HepG2 (cell line): ENCODE measurements at regions not wholly inside any gene's neighbourhood (a gene's known extent, or its start where the extent isn't known, plus 50 kb on each side); places are given as distances from the start of the nearest gene placed in this dataset.

Source experiments
- ATAC-seq: fragments of 200-7000 bp; cut with Tn5 transposase; 3 replicates; pipeline ENCODE4 v1.9.1; 2020; ENCODE audit warnings: mild to moderate bottlenecking, moderate library complexity
- BruUV-seq: library from RNA; stranded (reverse); fragments of 400-500 nt; replicated peaks from 2 replicates; lab custom pipeline; 2021; lab: Mats Ljungman, UMichigan
- CTCF ChIA-PET: fragments of 300-600 bp; formaldehyde crosslinking; extraction: SDS; loops from one replicate; lab custom pipeline; 2021; ENCODE audit warnings: low total read pairs, inconsistent platforms, low intra/inter-chr PET ratio; lab: Yijun Ruan, JAX
- POLR2A ChIA-PET: fragments of 350-600 bp; sonication (Branson Sonifier 250); formaldehyde crosslinking; loops from one replicate; lab custom pipeline; 2020; ENCODE audit warnings: antibody characterized with exemption, inconsistent platforms; lab: Yijun Ruan, JAX
- DNase-seq: peaks from one replicate; pipeline ENCODE4 v3.0.0-alpha.2; 2015; ENCODE audit warnings: low spot score
- FAIRE-seq: peaks from 3 replicates; lab custom pipeline; 2011; peaks lifted over from hg19 to GRCh38; lab: Jason Lieb, UNC
- H2AFZ ChIP-seq: one replicate; pipeline ENCODE4 v1.6.1; 2011; ENCODE audit warnings: low read length, inconsistent platforms
- H3K27ac ChIP-seq: fragments of 300-600 bp; 3 replicates; pipeline ENCODE4 v1.8.0; 2011; ENCODE audit warnings: mixed run types, mild to moderate bottlenecking, mixed read lengths, low read length, inconsistent platforms; ENCODE audit not compliant: insufficient read depth; ENCODE audit errors: extremely low read length
- H3K27me3 ChIP-seq, 2 experiments: fragments of 200-600 bp in 1 of 2; 2 replicates in 1 of 2; 3 replicates in 1 of 2; pipeline versions ENCODE4 v1.6.0 to v1.8.0; 2011; ENCODE audit warnings: low read length in 2 of 2, mild to moderate bottlenecking in 2 of 2, moderate library complexity in 2 of 2, inconsistent platforms in 1 of 2; ENCODE audit not compliant: insufficient read depth in 2 of 2, control insufficient read depth in 1 of 2
- H3K36me3 ChIP-seq, 2 experiments: fragments of 200-600 bp in 1 of 2; replicated peaks in 1 of 2; 2 replicates in 1 of 2; 3 replicates in 1 of 2; pipeline versions ENCODE4 v1.5.1 to v1.8.0; 2011; ENCODE audit warnings: low read length in 2 of 2, inconsistent platforms in 1 of 2; ENCODE audit not compliant: insufficient read depth in 2 of 2, control insufficient read depth in 1 of 2
- H3K4me1 ChIP-seq: 2 replicates; pipeline ENCODE4 v1.5.1; 2012; ENCODE audit warnings: low read length, inconsistent platforms; ENCODE audit not compliant: insufficient read depth
- H3K4me2 ChIP-seq: 2 replicates; pipeline ENCODE4 v1.6.0; 2011; ENCODE audit warnings: low read depth, low read length, inconsistent platforms
- H3K4me3 ChIP-seq, 3 experiments: fragments of 200-600 bp in 1 of 3; sonication (generic), shearing (Covaris generic) in 1 of 3; replicated peaks in 1 of 3; 2 replicates each; pipeline ENCODE4 v1.5.1; 2011 to 2016; ENCODE audit warnings: low read length in 3 of 3, inconsistent platforms in 2 of 3, low read depth in 2 of 3, mild to moderate bottlenecking in 2 of 3, control low read depth in 1 of 3, mixed read lengths in 1 of 3; ENCODE audit not compliant: insufficient read depth in 1 of 3
- H3K79me2 ChIP-seq: one replicate; pipeline ENCODE4 v1.6.1; 2011; ENCODE audit warnings: low read length, inconsistent platforms; ENCODE audit not compliant: insufficient read depth
- H3K9ac ChIP-seq: 2 replicates; pipeline ENCODE4 v1.6.0; 2011; ENCODE audit warnings: mild to moderate bottlenecking, low read depth, low read length, inconsistent platforms; ENCODE audit not compliant: insufficient read depth
- H3K9me3 ChIP-seq: 2 replicates; pipeline ENCODE4 v1.5.1; 2012; ENCODE audit warnings: mild to moderate bottlenecking, low read length
- H4K20me1 ChIP-seq: 2 replicates; pipeline ENCODE4 v1.6.0; 2011; ENCODE audit warnings: inconsistent platforms, mild to moderate bottlenecking, low read length, moderate library complexity; ENCODE audit not compliant: insufficient read depth
- CENPT ChIP-seq: sonication (generic); formaldehyde crosslinking; IDR thresholded peaks from 2 replicates; pipeline ENCODE4 v1.8.0; 2022; ENCODE audit warnings: low read depth, mild to moderate bottlenecking, moderate library complexity, missing genetic modification reagents
- HMGXB3 ChIP-seq: sonication (generic); formaldehyde crosslinking; IDR thresholded peaks from 2 replicates; pipeline ENCODE4 v1.4.0; 2020; ENCODE audit warnings: missing genetic modification reagents, borderline replicate concordance
- IRF2 ChIP-seq: IDR thresholded peaks from 2 replicates; pipeline ENCODE4 v1.6.1; 2018; ENCODE audit warnings: missing genetic modification reagents, missing compliant biosample characterization
- KDM5B ChIP-seq: sonication (generic); formaldehyde crosslinking; IDR thresholded peaks from 2 replicates; pipeline ENCODE4 v1.4.0; 2020; ENCODE audit warnings: missing genetic modification reagents, mild to moderate bottlenecking, borderline replicate concordance
- MAF1 ChIP-seq: sonication (generic); formaldehyde crosslinking; IDR thresholded peaks from 2 replicates; pipeline ENCODE4 v1.5.0; 2020; ENCODE audit warnings: missing genetic modification reagents, borderline replicate concordance
- MED8 ChIP-seq: sonication (generic); formaldehyde crosslinking; IDR thresholded peaks from 2 replicates; pipeline ENCODE4 v1.8.1; 2023; ENCODE audit warnings: mild to moderate bottlenecking, missing genetic modification reagents; ENCODE audit not compliant: insufficient replicate concordance
- NFE2L2 ChIP-seq: fragments of 150-350 bp; IDR thresholded peaks from 2 replicates; pipeline ENCODE4 v1.6.1; 2014; ENCODE audit warnings: low read length
- NFIB ChIP-seq: sonication (generic); formaldehyde crosslinking; IDR thresholded peaks from 2 replicates; pipeline ENCODE4 v1.9.0; 2021; ENCODE audit warnings: missing genetic modification reagents, mild to moderate bottlenecking, borderline replicate concordance
- PHF21A ChIP-seq: sonication (generic); formaldehyde crosslinking; IDR thresholded peaks from 2 replicates; pipeline ENCODE4 v1.5.0; 2020; ENCODE audit warnings: mild to moderate bottlenecking, missing genetic modification reagents
- PPARG ChIP-seq: conservative IDR thresholded peaks from 2 replicates; pipeline ENCODE4 v1.6.1; 2016; ENCODE audit warnings: missing biosample characterization, missing genetic modification reagents
- RFX1 ChIP-seq: fragments of 450-650 bp; IDR thresholded peaks from 2 replicates; pipeline ENCODE4 v1.6.1; 2017
- TSC22D2 ChIP-seq: sonication (generic); formaldehyde crosslinking; IDR thresholded peaks from 2 replicates; pipeline ENCODE4 v1.5.1; 2020; ENCODE audit warnings: missing genetic modification reagents, mild to moderate bottlenecking, borderline replicate concordance
- ZBTB42 ChIP-seq: sonication (generic); formaldehyde crosslinking; IDR thresholded peaks from 2 replicates; pipeline ENCODE4 v1.5.0; 2020; ENCODE audit warnings: mild to moderate bottlenecking, missing genetic modification reagents
- ZNF101 ChIP-seq: sonication (generic); formaldehyde crosslinking; IDR thresholded peaks from 2 replicates; pipeline ENCODE4 v1.4.0; 2020; ENCODE audit warnings: mild to moderate bottlenecking, low read depth, missing genetic modification reagents, borderline replicate concordance
- ZNF546 ChIP-seq: sonication (generic); formaldehyde crosslinking; conservative IDR thresholded peaks from 2 replicates; pipeline ENCODE4 v1.8.1; 2023; ENCODE audit warnings: mild to moderate bottlenecking, missing genetic modification reagents
- ZNF576 ChIP-seq: sonication (generic); formaldehyde crosslinking; IDR thresholded peaks from 2 replicates; pipeline ENCODE4 v1.4.0; 2020; ENCODE audit warnings: mild to moderate bottlenecking, missing genetic modification reagents
- ZNF678 ChIP-seq: sonication (generic); formaldehyde crosslinking; IDR thresholded peaks from 2 replicates; pipeline ENCODE4 v1.4.0; 2020; ENCODE audit warnings: mild to moderate bottlenecking, missing genetic modification reagents
- ZNF792 ChIP-seq: IDR thresholded peaks from 2 replicates; pipeline ENCODE4 v1.6.1; 2016
- WGBS: methylation state at CpG from one replicate; pipeline ENCODE4 v1.1.6; 2017; ENCODE audit warnings: low lambda C conversion rate; 5-methylcytosine and 5-hydroxymethylcytosine counted together
- in situ Hi-C: cut with HindIII; loops from 2 replicates; pipeline ENCODE4 v1.10.0; 2017; ENCODE audit warnings: low pct_unique_long_range_greater_than_20kb; ENCODE audit not compliant: extremely low pct_ligation_motif_present
- intact Hi-C: fragments of 100-400 bp; cut with micrococcal nuclease; formaldehyde crosslinking; loops from one replicate; pipeline ENCODE4 v1.10.0; 2022; ENCODE audit not compliant: unreplicated experiment

GRCh38 chr21:43334214-43334958, 92.5 kb downstream of the SIK1 start (continued):
- TF ChIP-seq HMGXB3 (CRISPR knock-in tag) (no peak), ZBTB42 (CRISPR knock-in tag) (no peak), NFIB (CRISPR knock-in tag) (no peak), ZNF101 (CRISPR knock-in tag) (no peak)

GRCh38 chr21:43333298-43334062, 93.5 kb downstream of the SIK1 start:
- ATAC-seq (peak; percentile 78), FAIRE-seq (peak; percentile 77), DNase-seq (peak; percentile 68)
- H3K27ac ChIP-seq: peak overlapping the region; percentile 12
- peaks cover 1 to 30% of the 10 kb centered on the region in 2 experiments; a peak in 3 of 5 replicates for H3K27me3 ChIP-seq
- H3K4me1 ChIP-seq: peaks cover 51% of the 10 kb centered on the region
- POLR2A ChIA-PET: interaction anchor here (0.9 to 2.2 kb wide), 6 partner anchors 10 to 276 kb away, joined by 3 to 13 read pairs (median 7); no protein-coding TSS in a partner anchor
- no peak overlapping the region for H2AFZ ChIP-seq
- WGBS: 0% methylated on average over 16 of the region's 35 CpGs
- peak overlapping the region; percentile 36 to 63 (median 40) for H3K4me3 ChIP-seq
- no peaks in the 10 kb centered on the region for H3K36me3 ChIP-seq
- H3K4me2 ChIP-seq: peak overlapping the region; percentile 90
- BruUV-seq: no TSS peak
- peak overlapping the region; percentile 45 for H3K9ac ChIP-seq
- CTCF ChIA-PET: no interaction called here
- no peaks in the 10 kb centered on the region for H3K9me3 ChIP-seq
- in situ Hi-C loops: loop anchor here (5.0 kb wide), 1 partner anchor 46 kb away; no protein-coding TSS in a partner anchor
- H4K20me1 ChIP-seq: no peaks in the 10 kb centered on the region
- no peaks in the 10 kb centered on the region for H3K79me2 ChIP-seq
- intact Hi-C loops: no loop called here
- TF ChIP-seq TSC22D2 (CRISPR knock-in tag) (no peak), ZNF576 (CRISPR knock-in tag) (no peak), MED8 (CRISPR knock-in tag) (no peak), KDM5B (CRISPR knock-in tag) (no peak; the same call in 1 of the 2 replicates), ZNF792 (CRISPR knock-in tag) (no peak), MAF1 (no peak), CENPT (CRISPR knock-in tag) (no peak), NFE2L2 (no peak), PPARG (CRISPR knock-in tag) (no peak), RFX1 (no peak), ZNF678 (CRISPR knock-in tag) (no peak), PHF21A (CRISPR knock-in tag) (peak; percentile 70), IRF2 (no peak), ZNF546 (CRISPR knock-in tag) (no peak)
